DND-41 (cell line): ENCODE measurements at regions not wholly inside any gene's neighbourhood (a gene's known extent, or its start where the extent isn't known, plus 50 kb on each side); places are given as distances from the start of the nearest gene placed in this dataset.

Source experiments
- ATAC-seq: fragments of 200-7000 bp; cut with Tn5 transposase; 3 replicates; pipeline ENCODE4 v1.9.1; 2021; ENCODE audit warnings: low read depth; ENCODE audit not compliant: insufficient read depth
- DNase-seq: peaks from one replicate; pipeline ENCODE4 v3.0.0-alpha.2; 2020
- H2AFZ ChIP-seq: 2 replicates; pipeline ENCODE4 v1.6.0; 2012; ENCODE audit warnings: low read depth, low read length
- H3K27ac ChIP-seq: 2 replicates; pipeline ENCODE4 v1.5.1; 2012; ENCODE audit warnings: low read length, inconsistent platforms
- H3K27me3 ChIP-seq: fragments of 200-600 bp; sonication (generic); 2 replicates; pipeline ENCODE4 v1.6.0; 2012; ENCODE audit warnings: low read length, mild to moderate bottlenecking, inconsistent platforms; ENCODE audit not compliant: insufficient read depth, poor library complexity
- H3K36me3 ChIP-seq: 2 replicates; pipeline ENCODE4 v1.5.1; 2012; ENCODE audit warnings: low read length, inconsistent platforms; ENCODE audit not compliant: insufficient read depth
- H3K4me1 ChIP-seq: 2 replicates; pipeline ENCODE4 v1.5.1; 2012; ENCODE audit warnings: mild to moderate bottlenecking, low read length; ENCODE audit not compliant: insufficient read depth
- H3K4me2 ChIP-seq: 2 replicates; pipeline ENCODE4 v1.6.0; 2012; ENCODE audit warnings: mild to moderate bottlenecking, moderate library complexity, low read length, inconsistent platforms; ENCODE audit not compliant: insufficient read depth
- H3K4me3 ChIP-seq, 2 experiments: fragments of 200-600 bp in 1 of 2; shearing (Covaris generic) in 1 of 2; 2 replicates each; pipeline ENCODE4 v1.5.1; 2012 to 2016; ENCODE audit warnings: inconsistent platforms in 2 of 2, low read length in 2 of 2, mild to moderate bottlenecking in 2 of 2, low read depth in 1 of 2, moderate library complexity in 1 of 2
- H3K79me2 ChIP-seq: 2 replicates; pipeline ENCODE4 v1.6.0; 2012; ENCODE audit warnings: low read length, inconsistent platforms; ENCODE audit not compliant: insufficient read depth
- H3K9ac ChIP-seq: 2 replicates; pipeline ENCODE4 v1.6.0; 2012; ENCODE audit warnings: low read depth, mild to moderate bottlenecking, inconsistent platforms, low read length, moderate library complexity
- H3K9me3 ChIP-seq: 2 replicates; pipeline ENCODE4 v1.5.1; 2012; ENCODE audit warnings: low read length, moderate library complexity, mild to moderate bottlenecking, inconsistent platforms; ENCODE audit not compliant: insufficient read depth, severe bottlenecking
- H4K20me1 ChIP-seq: 2 replicates; pipeline ENCODE4 v1.6.0; 2012; ENCODE audit warnings: low read length; ENCODE audit not compliant: insufficient read depth
- EZH2 ChIP-seq: IDR thresholded peaks from 3 replicates; pipeline ENCODE4 v1.6.1; 2012; ENCODE audit warnings: borderline replicate concordance, low read depth, mild to moderate bottlenecking, moderate library complexity, low read length, inconsistent platforms; ENCODE audit not compliant: severe bottlenecking
- TF ChIP-seq, protein P1 (sequence below): IDR thresholded peaks from 2 replicates; pipeline ENCODE4 v1.5.1; 2012; ENCODE audit warnings: borderline replicate concordance, low read length, moderate library complexity, mild to moderate bottlenecking; ENCODE audit not compliant: poor library complexity, severe bottlenecking; ENCODE audit errors: extremely low read depth

DNA sequence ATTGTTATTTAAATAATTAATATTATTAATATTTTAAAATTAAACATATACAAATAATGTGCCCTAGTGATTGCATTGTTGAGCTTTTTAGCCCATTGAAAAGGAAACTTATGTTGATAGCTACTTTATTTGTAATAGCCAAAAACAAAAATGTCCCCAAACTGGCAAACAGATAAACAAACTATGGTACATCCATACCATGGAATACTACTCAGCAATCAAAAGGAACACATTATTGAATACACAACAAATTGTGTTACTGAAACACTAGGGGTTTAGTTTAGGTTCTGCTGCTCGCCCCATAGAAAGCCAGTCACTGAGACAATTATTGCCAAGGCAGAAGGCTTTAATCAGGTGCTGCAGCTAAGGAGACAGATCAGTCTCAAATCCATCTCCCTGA lies 239.7 kb upstream of the KITLG start:
- no peaks in the 10 kb centered on the region for H3K36me3 ChIP-seq
- H3K27ac ChIP-seq = no peak overlapping the region

DNA sequence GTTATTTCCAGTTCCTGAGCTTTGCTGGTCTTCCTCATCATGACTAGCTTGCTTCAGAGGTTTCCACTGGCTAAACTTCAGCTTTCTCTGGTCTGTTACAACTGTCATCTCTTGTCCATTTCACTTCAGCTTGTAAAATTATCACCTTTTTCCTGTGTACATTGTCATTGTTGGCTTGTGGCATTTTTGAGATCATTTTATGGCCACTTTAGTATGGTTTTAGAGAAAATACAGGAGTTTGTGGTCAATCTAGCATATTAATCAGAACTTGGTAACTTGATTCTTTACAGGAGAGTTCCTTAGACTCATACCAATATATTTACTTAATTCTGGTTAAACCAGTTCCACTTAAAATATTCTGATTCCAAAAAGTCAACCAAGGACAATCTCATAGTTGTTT lies 235.9 kb upstream of the KITLG start:
- no peak overlapping the region for H3K4me3 ChIP-seq
- ATAC-seq (no peak), DNase-seq (no peak)
- H3K9ac ChIP-seq = no peak overlapping the region
- no peaks in the 10 kb centered on the region for H3K79me2 ChIP-seq
- H3K4me1 ChIP-seq = no peaks in the 10 kb centered on the region
- TF ChIP-seq, protein P1, sequence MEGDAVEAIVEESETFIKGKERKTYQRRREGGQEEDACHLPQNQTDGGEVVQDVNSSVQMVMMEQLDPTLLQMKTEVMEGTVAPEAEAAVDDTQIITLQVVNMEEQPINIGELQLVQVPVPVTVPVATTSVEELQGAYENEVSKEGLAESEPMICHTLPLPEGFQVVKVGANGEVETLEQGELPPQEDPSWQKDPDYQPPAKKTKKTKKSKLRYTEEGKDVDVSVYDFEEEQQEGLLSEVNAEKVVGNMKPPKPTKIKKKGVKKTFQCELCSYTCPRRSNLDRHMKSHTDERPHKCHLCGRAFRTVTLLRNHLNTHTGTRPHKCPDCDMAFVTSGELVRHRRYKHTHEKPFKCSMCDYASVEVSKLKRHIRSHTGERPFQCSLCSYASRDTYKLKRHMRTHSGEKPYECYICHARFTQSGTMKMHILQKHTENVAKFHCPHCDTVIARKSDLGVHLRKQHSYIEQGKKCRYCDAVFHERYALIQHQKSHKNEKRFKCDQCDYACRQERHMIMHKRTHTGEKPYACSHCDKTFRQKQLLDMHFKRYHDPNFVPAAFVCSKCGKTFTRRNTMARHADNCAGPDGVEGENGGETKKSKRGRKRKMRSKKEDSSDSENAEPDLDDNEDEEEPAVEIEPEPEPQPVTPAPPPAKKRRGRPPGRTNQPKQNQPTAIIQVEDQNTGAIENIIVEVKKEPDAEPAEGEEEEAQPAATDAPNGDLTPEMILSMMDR = no peak
- no peak for TF ChIP-seq EZH2
- no peak overlapping the region for H3K27ac ChIP-seq
- no peak overlapping the region for H3K4me2 ChIP-seq
- H3K36me3 ChIP-seq = no peaks in the 10 kb centered on the region
- H3K27me3 ChIP-seq = no peaks in the 10 kb centered on the region
- no peaks in the 10 kb centered on the region for H4K20me1 ChIP-seq
- no peaks in the 10 kb centered on the region for H3K9me3 ChIP-seq
- H2AFZ ChIP-seq = no peak overlapping the region

More for the DNA sequence above, 239.7 kb upstream of the KITLG start:
- DNase-seq (no peak), ATAC-seq (no peak)
- no peak overlapping the region for H2AFZ ChIP-seq
- H3K9me3 ChIP-seq = no peaks in the 10 kb centered on the region
- H3K27me3 ChIP-seq = no peaks in the 10 kb centered on the region
- TF ChIP-seq, protein P1 = no peak
- TF ChIP-seq EZH2 = no peak
- H4K20me1 ChIP-seq = no peaks in the 10 kb centered on the region
- no peaks in the 10 kb centered on the region for H3K79me2 ChIP-seq
- no peak overlapping the region for H3K4me2 ChIP-seq
- no peak overlapping the region for H3K4me3 ChIP-seq
- H3K9ac ChIP-seq = no peak overlapping the region
- H3K4me1 ChIP-seq = no peaks in the 10 kb centered on the region

DNA sequence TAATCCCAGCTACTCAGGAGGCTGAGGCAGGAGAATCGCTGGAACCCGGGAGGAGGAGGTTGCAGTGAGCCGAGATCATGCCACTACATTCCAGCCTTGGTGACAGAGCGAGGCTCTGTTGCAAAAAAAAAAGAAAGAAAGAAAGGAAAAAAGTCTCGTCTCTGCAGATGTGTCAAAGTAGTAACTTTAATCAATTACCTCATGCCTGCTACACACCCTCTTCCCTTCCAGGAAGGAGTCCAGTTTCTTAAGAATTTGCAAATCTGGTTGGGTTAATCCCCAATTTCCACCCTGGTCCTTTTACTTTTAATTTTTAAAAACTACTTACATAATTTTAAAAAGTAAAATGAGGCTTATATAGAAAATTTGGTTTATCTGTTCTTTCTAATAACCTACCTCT lies 234.5 kb upstream of the KITLG start:
- H3K27me3 ChIP-seq = no peaks in the 10 kb centered on the region
- no peaks in the 10 kb centered on the region for H3K4me1 ChIP-seq
- no peak overlapping the region for H2AFZ ChIP-seq
- ATAC-seq (no peak), DNase-seq (no peak)
- no peak overlapping the region for H3K9ac ChIP-seq
- no peak overlapping the region for H3K4me2 ChIP-seq
- no peaks in the 10 kb centered on the region for H3K79me2 ChIP-seq
- no peak overlapping the region for H3K27ac ChIP-seq
- TF ChIP-seq EZH2 = no peak
- TF ChIP-seq, protein P1 = no peak
- no peaks in the 10 kb centered on the region for H3K36me3 ChIP-seq
- H3K4me3 ChIP-seq = no peak overlapping the region
- no peaks in the 10 kb centered on the region for H4K20me1 ChIP-seq
- H3K9me3 ChIP-seq = no peaks in the 10 kb centered on the region

DNA sequence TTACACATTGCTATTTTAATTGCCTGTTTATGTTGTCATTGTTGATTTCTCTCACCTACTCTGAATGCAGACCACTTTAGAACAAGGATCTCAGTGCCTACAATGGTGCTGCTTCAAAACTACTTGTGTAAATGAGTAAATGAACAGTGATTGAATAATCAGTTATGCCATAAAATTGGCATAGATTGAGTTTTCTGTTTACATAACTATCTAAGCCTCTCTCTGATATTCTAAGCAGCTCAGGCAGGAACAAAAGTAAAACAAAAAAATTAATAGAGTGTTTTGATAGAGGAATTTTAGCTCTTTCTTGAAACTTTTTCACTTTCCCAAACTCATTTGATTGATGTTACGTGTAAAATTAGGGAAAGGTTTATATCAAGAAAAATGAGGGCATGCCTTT lies 232.3 kb upstream of the KITLG start:
- no peak for ATAC-seq
- Histone ChIP-seq H3K4me3 (no peak overlapping the region), H2AFZ (no peak overlapping the region), H4K20me1 (no peaks in the 10 kb centered on the region), H3K9me3 (no peaks in the 10 kb centered on the region), H3K79me2 (no peaks in the 10 kb centered on the region), H3K27me3 (no peaks in the 10 kb centered on the region), H3K27ac (no peak overlapping the region), H3K4me1 (no peaks in the 10 kb centered on the region), H3K9ac (no peak overlapping the region), H3K36me3 (no peaks in the 10 kb centered on the region), H3K4me2 (no peak overlapping the region)
- no peak for DNase-seq
- no peak for TF ChIP-seq EZH2
- TF ChIP-seq, protein P1 = no peak
